GM23248 (cell line): ENCODE measurements at regions not wholly inside any gene's neighbourhood (a gene's known extent, or its start where the extent isn't known, plus 50 kb on each side); places are given as distances from the start of the nearest gene placed in this dataset.

Experiments used
- DNase-seq: peaks from one replicate; pipeline ENCODE4 v3.0.0-alpha.2; 2015
- H2AFZ ChIP-seq: fragments of 200-600 bp; sonication (generic); 2 replicates; pipeline ENCODE4 v1.6.1; 2016; ENCODE audit warnings: antibody characterized with exemption
- H3F3A ChIP-seq: fragments of 200-600 bp; sonication (generic); 2 replicates; pipeline ENCODE4 v1.6.1; 2016; ENCODE audit warnings: mild to moderate bottlenecking, antibody characterized with exemption, mixed run types; ENCODE audit not compliant: insufficient read depth
- H3K27ac ChIP-seq: fragments of 200-600 bp; sonication (generic); 2 replicates; pipeline ENCODE4 v1.5.1; 2016; ENCODE audit warnings: mild to moderate bottlenecking
- H3K27me3 ChIP-seq: fragments of 200-600 bp; sonication (generic); replicated peaks from 2 replicates; pipeline ENCODE4 v1.6.1; 2016; ENCODE audit warnings: mild to moderate bottlenecking; ENCODE audit not compliant: insufficient read depth
- H3K36me3 ChIP-seq: fragments of 200-600 bp; sonication (generic); 2 replicates; pipeline ENCODE4 v1.6.1; 2016; ENCODE audit warnings: low read depth, mild to moderate bottlenecking
- H3K4me1 ChIP-seq: fragments of 200-600 bp; sonication (generic); 2 replicates; pipeline ENCODE4 v1.6.1; 2016; ENCODE audit warnings: mild to moderate bottlenecking; ENCODE audit not compliant: insufficient read depth
- H3K4me2 ChIP-seq: fragments of 200-600 bp; sonication (generic); one replicate; pipeline ENCODE4 v1.6.1; 2016; ENCODE audit warnings: mild to moderate bottlenecking; ENCODE audit not compliant: unreplicated experiment
- H3K4me3 ChIP-seq: fragments of 200-600 bp; sonication (generic); 2 replicates; pipeline ENCODE4 v1.5.1; 2016; ENCODE audit warnings: mild to moderate bottlenecking
- H3K79me2 ChIP-seq: fragments of 200-600 bp; sonication (generic); 2 replicates; pipeline ENCODE4 v1.6.1; 2016; ENCODE audit warnings: mild to moderate bottlenecking; ENCODE audit not compliant: insufficient read depth
- H3K9ac ChIP-seq: fragments of 200-600 bp; sonication (generic); 2 replicates; pipeline ENCODE4 v1.6.1; 2016; ENCODE audit warnings: mild to moderate bottlenecking
- H3K9me2 ChIP-seq: fragments of 200-600 bp; sonication (generic); 2 replicates; pipeline ENCODE4 v1.6.1; 2016; ENCODE audit warnings: mixed run types, mild to moderate bottlenecking, moderate library complexity; ENCODE audit not compliant: insufficient read depth
- H3K9me3 ChIP-seq: fragments of 200-600 bp; sonication (generic); one replicate; pipeline ENCODE4 v1.6.1; 2017; ENCODE audit warnings: low read depth
- H4K20me1 ChIP-seq: fragments of 200-600 bp; sonication (generic); 2 replicates; pipeline ENCODE4 v1.6.0; 2016; ENCODE audit not compliant: insufficient read depth
- EZH2 ChIP-seq: fragments of 200-600 bp; sonication (generic); IDR thresholded peaks from 2 replicates; pipeline ENCODE4 v1.6.1; 2018; ENCODE audit warnings: antibody characterized with exemption, mild to moderate bottlenecking; ENCODE audit not compliant: insufficient read depth, poor library complexity, severe bottlenecking
- EZH2phosphoT487 ChIP-seq: fragments of 200-600 bp; sonication (generic); IDR thresholded peaks from 2 replicates; pipeline ENCODE4 v1.6.1; 2018; ENCODE audit warnings: antibody characterized with exemption, moderate library complexity, mild to moderate bottlenecking, low read depth; ENCODE audit not compliant: insufficient read depth
- WGBS, 2 experiments: methylation state at CpG; one replicate each; pipeline ENCODE4 v1.1.6; 2015 to 2017; ENCODE audit warnings: low lambda C conversion rate in 2 of 2, low coverage in 1 of 2; ENCODE audit errors: missing lambda C conversion rate in 2 of 2; 5-methylcytosine and 5-hydroxymethylcytosine counted together
- in situ Hi-C: fragments of 300-500 bp; cut with MboI; formaldehyde crosslinking; loops from 2 replicates; pipeline ENCODE4 v1.15.0; 2020

- Histone ChIP-seq H4K20me1 (no peaks in the 10 kb centered on the region), H3K9me3 (no peaks in the 10 kb centered on the region), H3K36me3 (no peaks in the 10 kb centered on the region), H3K9ac (no peak overlapping the region), H3K4me3 (no peak overlapping the region), H3K4me2 (no peak overlapping the region), H3K9me2 (no peaks in the 10 kb centered on the region), H3K79me2 (no peaks in the 10 kb centered on the region), H3F3A (no peaks in the 10 kb centered on the region), H3K27me3 (peaks cover 13% of the 10 kb centered on the region; the same call in 1 of the 2 replicates), H3K27ac (no peak overlapping the region), H3K4me1 (no peaks in the 10 kb centered on the region), H2AFZ (no peak overlapping the region)
- TF ChIP-seq EZH2 (no peak), EZH2phosphoT487 (no peak)
- no peak for DNase-seq
- WGBS, 2 experiments: 83 to 88% methylated on average over 13 to 18 of the region's 18 CpGs
- in situ Hi-C loops: no loop called here
These were observed 110.2 kb upstream of the ACKR3 start for GRCh38 chr2:236459393-236459792.

GRCh38 chr2:236464140-236464539, 105.5 kb upstream of the ACKR3 start:
- no peaks in the 10 kb centered on the region for H3K36me3 ChIP-seq
- no peak overlapping the region for H3K9ac ChIP-seq
- in situ Hi-C loops: no loop called here
- H3K4me1 ChIP-seq: no peaks in the 10 kb centered on the region
- no peaks in the 10 kb centered on the region for H3K79me2 ChIP-seq
- no peak overlapping the region for H3K4me2 ChIP-seq
- no peaks in the 10 kb centered on the region for H3K9me2 ChIP-seq
- no peaks in the 10 kb centered on the region for H3K9me3 ChIP-seq
- 53 to 57% methylated on average over 1 of the region's 1 CpG for WGBS, 2 experiments
- DNase-seq: no peak
- H3F3A ChIP-seq: no peaks in the 10 kb centered on the region
- no peaks in the 10 kb centered on the region for H4K20me1 ChIP-seq
- peaks cover 5% of the 10 kb centered on the region; the same call in 1 of the 2 replicates for H3K27me3 ChIP-seq
- H3K27ac ChIP-seq: no peak overlapping the region
- no peak overlapping the region for H2AFZ ChIP-seq
- H3K4me3 ChIP-seq: no peak overlapping the region
- TF ChIP-seq EZH2 (no peak), EZH2phosphoT487 (no peak)

GRCh38 chr2:236472720-236473495, 96.7 kb upstream of the ACKR3 start:
- no peak for TF ChIP-seq EZH2
- no peak for TF ChIP-seq EZH2phosphoT487
- 0 out of 2 replicates have a peak, but pooled peaks cover 3% of the 10 kb centered on the region for H3K9me2 ChIP-seq
- no peaks in the 10 kb centered on the region for H3F3A ChIP-seq
- no peak overlapping the region for H2AFZ ChIP-seq
- H3K36me3 ChIP-seq: no peaks in the 10 kb centered on the region
- no peaks in the 10 kb centered on the region for H3K9me3 ChIP-seq
- WGBS, 2 experiments: 64 to 66% methylated on average over 9 of the region's 9 CpGs
- no peak overlapping the region for H3K27ac ChIP-seq
- no peaks in the 10 kb centered on the region for H3K79me2 ChIP-seq
- no peak overlapping the region for H3K4me2 ChIP-seq
- 0 out of 2 replicates have a peak, but pooled peaks cover 6% of the 10 kb centered on the region for H3K27me3 ChIP-seq
- DNase-seq: no peak
- H3K4me3 ChIP-seq: no peak overlapping the region
- in situ Hi-C loops: no loop called here
- H3K4me1 ChIP-seq: no peaks in the 10 kb centered on the region
- H4K20me1 ChIP-seq: no peaks in the 10 kb centered on the region
- H3K9ac ChIP-seq: no peak overlapping the region

- TF ChIP-seq EZH2 (no peak), EZH2phosphoT487 (no peak)
- H3K27me3 ChIP-seq: 0 out of 2 replicates have a peak, but pooled peaks cover 6% of the 10 kb centered on the region
- H4K20me1 ChIP-seq: no peaks in the 10 kb centered on the region
- H3K36me3 ChIP-seq: no peaks in the 10 kb centered on the region
- no peak overlapping the region for H3K4me2 ChIP-seq
- no peak overlapping the region for H3K27ac ChIP-seq
- in situ Hi-C loops: no loop called here
- no peaks in the 10 kb centered on the region for H3K4me1 ChIP-seq
- no peaks in the 10 kb centered on the region for H3F3A ChIP-seq
- H3K9ac ChIP-seq: no peak overlapping the region
- no peaks in the 10 kb centered on the region for H3K9me3 ChIP-seq
- 0 out of 2 replicates have a peak, but pooled peaks cover 3% of the 10 kb centered on the region for H3K9me2 ChIP-seq
- no peak for DNase-seq
- no peak overlapping the region for H2AFZ ChIP-seq
- WGBS, 2 experiments: 2 to 12% methylated on average over 1 of the region's 1 CpG
- H3K79me2 ChIP-seq: no peaks in the 10 kb centered on the region
- H3K4me3 ChIP-seq: no peak overlapping the region
These were observed 95.9 kb upstream of the ACKR3 start for GRCh38 chr2:236473691-236474090.
